ENCODE measurements at regions not wholly inside any gene's neighbourhood (a gene's known extent, or its start where the extent isn't known, plus 50 kb on each side); places are given as distances from the start of the nearest gene placed in this dataset.

DNA sequence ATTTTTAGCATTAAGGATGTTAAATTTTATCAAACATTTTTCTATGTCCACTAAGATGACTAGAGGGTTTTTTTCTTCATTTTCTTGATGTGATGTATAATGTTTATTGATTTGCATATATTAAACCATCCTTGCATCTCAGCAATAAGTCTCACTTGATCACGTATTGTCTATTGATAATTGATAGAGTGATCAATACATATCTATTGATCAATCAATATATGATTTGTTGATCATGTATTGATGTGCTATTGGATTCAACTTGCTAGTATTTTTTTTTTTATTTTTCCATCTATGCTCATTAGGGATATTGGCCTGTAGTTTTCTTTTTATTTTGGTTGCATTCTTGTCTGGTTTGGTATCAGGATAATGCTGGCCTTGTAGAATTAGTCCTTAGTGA lies 2202.0 kb downstream of the PCDH9 start:
- TF ChIP-seq, protein P1, sequence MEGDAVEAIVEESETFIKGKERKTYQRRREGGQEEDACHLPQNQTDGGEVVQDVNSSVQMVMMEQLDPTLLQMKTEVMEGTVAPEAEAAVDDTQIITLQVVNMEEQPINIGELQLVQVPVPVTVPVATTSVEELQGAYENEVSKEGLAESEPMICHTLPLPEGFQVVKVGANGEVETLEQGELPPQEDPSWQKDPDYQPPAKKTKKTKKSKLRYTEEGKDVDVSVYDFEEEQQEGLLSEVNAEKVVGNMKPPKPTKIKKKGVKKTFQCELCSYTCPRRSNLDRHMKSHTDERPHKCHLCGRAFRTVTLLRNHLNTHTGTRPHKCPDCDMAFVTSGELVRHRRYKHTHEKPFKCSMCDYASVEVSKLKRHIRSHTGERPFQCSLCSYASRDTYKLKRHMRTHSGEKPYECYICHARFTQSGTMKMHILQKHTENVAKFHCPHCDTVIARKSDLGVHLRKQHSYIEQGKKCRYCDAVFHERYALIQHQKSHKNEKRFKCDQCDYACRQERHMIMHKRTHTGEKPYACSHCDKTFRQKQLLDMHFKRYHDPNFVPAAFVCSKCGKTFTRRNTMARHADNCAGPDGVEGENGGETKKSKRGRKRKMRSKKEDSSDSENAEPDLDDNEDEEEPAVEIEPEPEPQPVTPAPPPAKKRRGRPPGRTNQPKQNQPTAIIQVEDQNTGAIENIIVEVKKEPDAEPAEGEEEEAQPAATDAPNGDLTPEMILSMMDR (IDR thresholded peaks at IDR 0.05): no peak
- H3K36me3 Mint-ChIP-seq (ENCODE audit: unreplicated experiment): no peaks in the 10 kb centered on the region
- no peak for DNase-seq (ENCODE audit: extremely low spot score, unreplicated experiment)
- H3K9me3 Mint-ChIP-seq (ENCODE audit: unreplicated experiment): peaks cover 23% of the 10 kb centered on the region
- no peak overlapping the region for H3K27ac Mint-ChIP-seq (ENCODE audit: unreplicated experiment)
- no peak overlapping the region for H3K4me3 Mint-ChIP-seq (ENCODE audit: unreplicated experiment)
- H3K4me1 Mint-ChIP-seq (ENCODE audit: unreplicated experiment): peaks cover 6% of the 10 kb centered on the region
- H3K27me3 Mint-ChIP-seq (ENCODE audit: unreplicated experiment): no peaks in the 10 kb centered on the region

DNA sequence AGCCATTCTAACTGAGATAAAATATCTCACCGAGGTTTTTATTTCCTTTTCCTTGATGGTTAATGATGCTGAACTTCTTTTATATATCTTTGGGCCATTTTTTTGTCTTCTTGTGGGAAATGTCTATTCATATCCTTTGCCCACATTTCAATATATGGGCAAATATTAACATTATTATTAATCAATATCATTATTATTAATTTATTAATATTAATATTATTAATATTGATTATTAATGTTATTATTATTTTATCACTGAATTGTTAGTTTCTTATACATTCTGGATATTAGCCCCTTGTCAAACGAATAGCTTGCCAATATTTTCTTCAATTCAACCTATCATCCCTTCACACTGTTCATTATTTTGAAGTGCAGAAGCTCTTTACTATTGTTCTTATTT lies 2203.6 kb downstream of the PCDH9 start:
- TF ChIP-seq, protein P1 (IDR thresholded peaks at IDR 0.05): no peak
- Mint-ChIP-seq H3K4me1 (ENCODE audit: unreplicated experiment) (peaks cover 6% of the 10 kb centered on the region), H3K27me3 (ENCODE audit: unreplicated experiment) (no peaks in the 10 kb centered on the region), H3K4me3 (ENCODE audit: unreplicated experiment) (no peak overlapping the region), H3K36me3 (ENCODE audit: unreplicated experiment) (peaks cover 3% of the 10 kb centered on the region), H3K27ac (ENCODE audit: unreplicated experiment) (no peak overlapping the region), H3K9me3 (ENCODE audit: unreplicated experiment) (peaks cover 33% of the 10 kb centered on the region)
- DNase-seq (ENCODE audit: extremely low spot score, unreplicated experiment): no peak

DNA sequence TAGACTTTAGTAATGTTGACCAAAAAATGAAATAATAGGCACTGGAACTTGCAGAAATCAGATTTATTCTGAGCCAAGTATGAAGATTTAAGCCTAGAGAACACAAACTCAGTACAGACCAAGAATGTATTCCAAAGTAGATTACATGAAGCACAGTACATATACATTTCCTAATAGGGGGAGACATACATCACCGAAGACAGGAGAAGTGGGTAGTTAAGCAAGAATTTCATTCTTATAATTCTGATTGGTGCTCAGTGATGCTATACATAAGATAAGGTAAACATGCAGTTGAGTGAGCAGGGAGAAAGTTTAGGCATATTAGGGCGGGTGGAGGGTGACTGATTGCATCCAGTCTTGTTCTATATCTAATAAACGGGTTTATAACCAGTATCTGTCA lies 2218.8 kb downstream of the PCDH9 start:
- Mint-ChIP-seq H3K27me3 (ENCODE audit: unreplicated experiment) (no peaks in the 10 kb centered on the region), H3K36me3 (ENCODE audit: unreplicated experiment) (no peaks in the 10 kb centered on the region), H3K4me1 (ENCODE audit: unreplicated experiment) (no peaks in the 10 kb centered on the region), H3K9me3 (ENCODE audit: unreplicated experiment) (peaks cover 8% of the 10 kb centered on the region), H3K4me3 (ENCODE audit: unreplicated experiment) (no peak overlapping the region), H3K27ac (ENCODE audit: unreplicated experiment) (no peak overlapping the region)
- DNase-seq (ENCODE audit: extremely low spot score, unreplicated experiment): no peak
- TF ChIP-seq, protein P1 (IDR thresholded peaks at IDR 0.05): no peak

DNA sequence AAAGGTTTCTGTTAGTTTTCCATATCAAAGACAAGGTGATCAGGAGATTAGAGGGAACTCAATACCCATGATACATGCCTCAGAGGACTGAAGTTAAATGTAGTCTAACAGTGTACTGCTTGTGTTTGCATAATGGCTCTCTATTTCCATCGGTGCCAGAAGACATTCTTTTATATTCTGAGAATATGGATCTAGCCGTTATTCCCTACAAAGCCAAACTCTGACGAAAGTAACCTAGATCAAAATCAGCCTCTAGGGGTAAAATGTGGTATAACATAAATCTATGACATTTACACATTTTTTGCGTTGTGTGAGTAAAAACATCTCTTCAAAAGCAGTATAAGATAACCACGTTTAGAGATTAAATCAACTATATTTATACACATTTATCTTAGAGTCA lies 2232.7 kb downstream of the PCDH9 start:
- H3K36me3 Mint-ChIP-seq (ENCODE audit: unreplicated experiment): no peaks in the 10 kb centered on the region
- TF ChIP-seq, protein P1 (IDR thresholded peaks at IDR 0.05): no peak
- no peaks in the 10 kb centered on the region for H3K27me3 Mint-ChIP-seq (ENCODE audit: unreplicated experiment)
- H3K27ac Mint-ChIP-seq (ENCODE audit: unreplicated experiment): no peak overlapping the region
- H3K4me1 Mint-ChIP-seq (ENCODE audit: unreplicated experiment): peaks cover 11% of the 10 kb centered on the region
- H3K9me3 Mint-ChIP-seq (ENCODE audit: unreplicated experiment): peaks cover 10% of the 10 kb centered on the region
- DNase-seq (ENCODE audit: extremely low spot score, unreplicated experiment): no peak
- no peak overlapping the region for H3K4me3 Mint-ChIP-seq (ENCODE audit: unreplicated experiment)

DNA sequence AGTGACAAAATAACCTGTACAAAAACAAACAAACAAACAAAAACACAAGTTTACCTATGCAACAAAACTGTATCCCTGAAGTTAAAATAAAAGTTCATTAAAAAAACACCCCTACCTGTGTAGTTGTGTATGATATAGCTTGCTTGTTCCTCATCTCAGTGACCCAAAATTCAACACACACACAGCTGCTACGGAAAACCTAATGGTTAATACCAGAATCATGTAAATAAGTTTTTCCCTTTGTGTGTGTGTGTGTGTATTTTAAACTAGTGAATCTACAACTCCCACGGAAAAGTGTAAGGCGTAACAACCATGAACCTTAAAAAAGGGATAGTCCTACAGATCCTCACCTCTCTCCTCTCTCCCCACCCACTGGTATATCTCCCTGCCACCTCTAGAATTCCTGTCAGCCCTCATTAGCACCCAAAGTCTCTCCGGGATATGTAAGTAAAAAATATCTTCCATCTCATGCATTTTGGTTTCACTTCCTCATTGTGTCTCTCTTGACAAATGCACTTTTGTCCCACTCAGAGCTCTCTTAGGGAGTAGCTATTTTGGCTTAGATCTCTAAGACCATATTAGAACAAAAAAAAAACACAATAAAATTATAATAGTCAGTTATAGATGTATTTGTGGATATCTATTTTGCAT lies 2236.5 kb downstream of the PCDH9 start:
- H3K4me1 Mint-ChIP-seq (ENCODE audit: unreplicated experiment): peaks cover 21% of the 10 kb centered on the region
- no peak overlapping the region for H3K27ac Mint-ChIP-seq (ENCODE audit: unreplicated experiment)
- no peak for DNase-seq (ENCODE audit: extremely low spot score, unreplicated experiment)
- peaks cover 10% of the 10 kb centered on the region for H3K9me3 Mint-ChIP-seq (ENCODE audit: unreplicated experiment)
- TF ChIP-seq, protein P1 (IDR thresholded peaks at IDR 0.05): no peak
- no peaks in the 10 kb centered on the region for H3K36me3 Mint-ChIP-seq (ENCODE audit: unreplicated experiment)
- no peak overlapping the region for H3K4me3 Mint-ChIP-seq (ENCODE audit: unreplicated experiment)
- no peaks in the 10 kb centered on the region for H3K27me3 Mint-ChIP-seq (ENCODE audit: unreplicated experiment)
